Fibroblast of lung (primary cell): ENCODE measurements at regions not wholly inside any gene's neighbourhood (a gene's known extent, or its start where the extent isn't known, plus 50 kb on each side); places are given as distances from the start of the nearest gene placed in this dataset.

ENCODE experiments used
- CTCF ChIP-seq, 2 donors: IDR thresholded peaks in 1 of 2; conservative IDR thresholded peaks in 1 of 2; 1 replicate in 1 of 2; 2 replicates in 1 of 2; pipeline ENCODE4 v1.5.1; 2011 to 2012; ENCODE audit warnings: low read length in 2 of 2, control low read depth in 1 of 2, inconsistent platforms in 1 of 2, low read depth in 1 of 2, mild to moderate bottlenecking in 1 of 2
- EZH2 ChIP-seq: IDR thresholded peaks from 2 replicates; pipeline ENCODE4 v1.5.1; 2012; ENCODE audit warnings: low read length, control low read depth, mild to moderate bottlenecking; ENCODE audit errors: missing control alignments

GRCh38 chr4:38281371-38282071 is 321.3 kb downstream of the PTTG2 start:
- TF ChIP-seq CTCF (conservative IDR thresholded peaks at IDR 0.05 in 1 of 2, IDR thresholded peaks at IDR 0.05 in 1 of 2; ENCODE audit: low read depth in 1 of 2, low read length in 2 of 2) (no peak), EZH2 (no peak)
